Trophoblast cell (in vitro differentiated cells and primary cell): ENCODE measurements at regions not wholly inside any gene's neighbourhood (a gene's known extent, or its start where the extent isn't known, plus 50 kb on each side); places are given as distances from the start of the nearest gene placed in this dataset.

Experiments
- DNase-seq, 2 donors: peaks; one replicate each; pipeline ENCODE4 v3.0.0-alpha.2; 2016
- H2AFZ ChIP-seq: 2 replicates; pipeline ENCODE4 v1.6.1; 2013; ENCODE audit warnings: low read length, moderate library complexity, mild to moderate bottlenecking; ENCODE audit not compliant: insufficient read depth, poor library complexity
- H2AK5ac ChIP-seq: 2 replicates; pipeline ENCODE4 v1.6.1; 2013; ENCODE audit warnings: mild to moderate bottlenecking, low read length
- H2BK120ac ChIP-seq: 2 replicates; pipeline ENCODE4 v1.6.1; 2013; ENCODE audit warnings: low read length, mild to moderate bottlenecking, moderate library complexity; ENCODE audit not compliant: insufficient read depth, poor library complexity
- H2BK12ac ChIP-seq: 2 replicates; pipeline ENCODE4 v1.6.1; 2013; ENCODE audit warnings: mild to moderate bottlenecking, low read length, moderate library complexity
- H2BK5ac ChIP-seq: 2 replicates; pipeline ENCODE4 v1.6.1; 2013; ENCODE audit warnings: low read length, low read depth, moderate library complexity, mild to moderate bottlenecking; ENCODE audit not compliant: poor library complexity
- H3K14ac ChIP-seq: 2 replicates; pipeline ENCODE4 v1.6.1; 2013; ENCODE audit warnings: mild to moderate bottlenecking, low read length
- H3K18ac ChIP-seq: 2 replicates; pipeline ENCODE4 v1.6.1; 2013; ENCODE audit warnings: mild to moderate bottlenecking, low read length
- H3K23ac ChIP-seq: 2 replicates; pipeline ENCODE4 v1.6.1; 2013; ENCODE audit warnings: low read length
- H3K27ac ChIP-seq: 2 replicates; pipeline ENCODE4 v1.5.1; 2013; ENCODE audit warnings: low read depth, mild to moderate bottlenecking, inconsistent platforms, low read length, moderate library complexity
- H3K27me3 ChIP-seq: 2 replicates; pipeline ENCODE4 v1.6.1; 2013; ENCODE audit warnings: inconsistent platforms, mild to moderate bottlenecking, low read length, moderate library complexity; ENCODE audit not compliant: insufficient read depth
- H3K36me3 ChIP-seq, 2 experiments: 1 replicate in 1 of 2; 2 replicates in 1 of 2; pipeline ENCODE4 v1.6.1; 2013; ENCODE audit warnings: low read length in 2 of 2, mild to moderate bottlenecking in 2 of 2, moderate library complexity in 1 of 2; ENCODE audit not compliant: insufficient read depth in 2 of 2, control insufficient read depth in 1 of 2
- H3K4ac ChIP-seq: 2 replicates; pipeline ENCODE4 v1.6.1; 2013; ENCODE audit warnings: low read depth, mild to moderate bottlenecking, low read length, moderate library complexity
- H3K4me1 ChIP-seq, 2 experiments: 1 replicate in 1 of 2; 2 replicates in 1 of 2; pipeline ENCODE4 v1.6.1; 2013; ENCODE audit warnings: low read length in 2 of 2, mild to moderate bottlenecking in 2 of 2, moderate library complexity in 1 of 2; ENCODE audit not compliant: insufficient read depth in 2 of 2, control insufficient read depth in 1 of 2
- H3K4me2 ChIP-seq: 2 replicates; pipeline ENCODE4 v1.6.1; 2013; ENCODE audit warnings: inconsistent platforms, mild to moderate bottlenecking, low read length, moderate library complexity
- H3K4me3 ChIP-seq: 2 replicates; pipeline ENCODE4 v1.5.1; 2013; ENCODE audit warnings: mild to moderate bottlenecking, low read depth, low read length, inconsistent platforms
- H3K79me1 ChIP-seq: one replicate; pipeline ENCODE4 v1.6.1; 2013; ENCODE audit warnings: low read length
- H3K79me2 ChIP-seq: 2 replicates; pipeline ENCODE4 v1.6.1; 2013; ENCODE audit warnings: low read length, mild to moderate bottlenecking; ENCODE audit not compliant: control insufficient read depth, insufficient read depth, poor library complexity
- H3K9ac ChIP-seq: 2 replicates; pipeline ENCODE4 v1.6.1; 2013; ENCODE audit warnings: mild to moderate bottlenecking, low read length
- H3K9me3 ChIP-seq: 2 replicates; pipeline ENCODE4 v1.6.1; 2013; ENCODE audit warnings: low read depth, mild to moderate bottlenecking, control low read depth, inconsistent platforms, low read length; ENCODE audit not compliant: insufficient read depth
- H4K12ac ChIP-seq: 2 replicates; pipeline ENCODE4 v1.6.1; 2013; ENCODE audit warnings: low read depth, mild to moderate bottlenecking, low read length, moderate library complexity
- H4K8ac ChIP-seq: 2 replicates; pipeline ENCODE4 v1.6.1; 2013; ENCODE audit warnings: low read depth, mild to moderate bottlenecking, low read length, moderate library complexity
- H4K91ac ChIP-seq: one replicate; pipeline ENCODE4 v1.6.1; 2013; ENCODE audit warnings: low read depth, mild to moderate bottlenecking, low read length, moderate library complexity
- WGBS: extraction: QIAGEN DNeasy Blood & Tissue Kit; methylation state at CpG from one replicate; pipeline ENCODE4 v1.1.7; 2013; ENCODE audit warnings: missing lambda C conversion rate; ENCODE audit not compliant: insufficient read length, insufficient coverage; ENCODE audit errors: extremely low coverage; 5-methylcytosine and 5-hydroxymethylcytosine counted together

- Histone ChIP-seq H3K79me1 (no peaks in the 10 kb centered on the region), H3K14ac (no peak overlapping the region), H2AK5ac (no peak overlapping the region), H2AFZ (no peak overlapping the region), H2BK120ac (no peak overlapping the region), H3K4me1 (no peaks in the 10 kb centered on the region), H3K27ac (no peak overlapping the region), H3K9me3 (peaks cover 2% of the 10 kb centered on the region), H3K23ac (no peak overlapping the region), H4K8ac (no peak overlapping the region), H3K36me3 (no peaks in the 10 kb centered on the region), H3K4ac (no peak overlapping the region), H3K79me2 (no peaks in the 10 kb centered on the region), H2BK12ac (no peak overlapping the region), H4K91ac (no peak overlapping the region), H3K18ac (no peak overlapping the region), H4K12ac (no peak overlapping the region), H3K4me2 (no peak overlapping the region), H3K9ac (no peak overlapping the region), H2BK5ac (no peak overlapping the region), H3K27me3 (no peaks in the 10 kb centered on the region), H3K4me3 (no peak overlapping the region)
- no peak for DNase-seq
- no CpG with 5 or more reads among the region's 24 CpGs for WGBS
Observed at GRCh38 chr10:1964476-1964875, 227.2 kb upstream of the ADARB2 start.

GRCh38 chr10:1963341-1963740, 226.0 kb upstream of the ADARB2 start:
- Histone ChIP-seq H3K4ac (no peak overlapping the region), H3K4me1 (no peaks in the 10 kb centered on the region), H2BK120ac (no peak overlapping the region), H3K23ac (no peak overlapping the region), H3K27me3 (no peaks in the 10 kb centered on the region), H3K4me2 (no peak overlapping the region), H3K79me1 (no peaks in the 10 kb centered on the region), H4K12ac (no peak overlapping the region), H3K9ac (no peak overlapping the region), H3K4me3 (no peak overlapping the region), H4K8ac (no peak overlapping the region), H2BK12ac (no peak overlapping the region), H4K91ac (no peak overlapping the region), H3K36me3 (no peaks in the 10 kb centered on the region), H3K79me2 (no peaks in the 10 kb centered on the region), H2BK5ac (no peak overlapping the region), H3K9me3 (no peaks in the 10 kb centered on the region), H2AFZ (no peak overlapping the region), H3K14ac (no peak overlapping the region), H3K27ac (no peak overlapping the region), H3K18ac (no peak overlapping the region), H2AK5ac (no peak overlapping the region)
- DNase-seq, result no peak
- no CpG with 5 or more reads among the region's 22 CpGs for WGBS

- Histone ChIP-seq H3K9ac (no peak overlapping the region), H2AFZ (no peak overlapping the region), H2BK5ac (no peak overlapping the region), H3K4ac (no peak overlapping the region), H3K4me1 (no peaks in the 10 kb centered on the region), H3K27me3 (no peaks in the 10 kb centered on the region), H3K9me3 (no peaks in the 10 kb centered on the region), H2AK5ac (no peak overlapping the region), H3K4me2 (no peak overlapping the region), H3K79me1 (no peaks in the 10 kb centered on the region), H2BK120ac (no peak overlapping the region), H3K36me3 (no peaks in the 10 kb centered on the region), H4K8ac (no peak overlapping the region), H3K18ac (no peak overlapping the region), H3K23ac (no peak overlapping the region), H4K91ac (no peak overlapping the region), H4K12ac (no peak overlapping the region), H3K4me3 (no peak overlapping the region), H3K27ac (no peak overlapping the region), H3K14ac (no peak overlapping the region), H2BK12ac (no peak overlapping the region), H3K79me2 (no peaks in the 10 kb centered on the region)
- no peak for DNase-seq
- no CpG with 5 or more reads among the region's 2 CpGs for WGBS
Observed at GRCh38 chr10:1961989-1962388, 224.7 kb upstream of the ADARB2 start.

- Histone ChIP-seq H2BK120ac (no peak overlapping the region), H4K91ac (no peak overlapping the region), H3K4me2 (no peak overlapping the region), H3K79me1 (no peaks in the 10 kb centered on the region), H3K36me3 (no peaks in the 10 kb centered on the region), H3K18ac (no peak overlapping the region), H4K8ac (no peak overlapping the region), H2BK12ac (no peak overlapping the region), H2AK5ac (no peak overlapping the region), H2AFZ (no peak overlapping the region), H3K23ac (no peak overlapping the region), H3K9me3 (no peaks in the 10 kb centered on the region), H4K12ac (no peak overlapping the region), H3K9ac (no peak overlapping the region), H2BK5ac (no peak overlapping the region), H3K4ac (no peak overlapping the region), H3K27me3 (no peaks in the 10 kb centered on the region), H3K14ac (no peak overlapping the region), H3K4me1 (no peaks in the 10 kb centered on the region), H3K27ac (no peak overlapping the region), H3K79me2 (no peaks in the 10 kb centered on the region), H3K4me3 (no peak overlapping the region)
- WGBS, result no CpG with 5 or more reads among the region's 2 CpGs
- DNase-seq, result no peak
Observed at GRCh38 chr10:1960982-1961381, 223.7 kb upstream of the ADARB2 start.
